HG02981 (cell line): ENCODE measurements at regions not wholly inside any gene's neighbourhood (a gene's known extent, or its start where the extent isn't known, plus 50 kb on each side); places are given as distances from the start of the nearest gene placed in this dataset.
"Not testable (repeated sequence)": the region's sequence is repeated elsewhere in the genome, so short reads cannot be mapped to it uniquely, and the experiment has no call there.

Source experiments
- ATAC-seq: cut with Tn5 transposase; IDR thresholded peaks from one replicate; pipeline ENCODE4 v1.9.1; 2021; ENCODE audit warnings: mild to moderate bottlenecking, moderate library complexity; ENCODE audit not compliant: unreplicated experiment

DNA sequence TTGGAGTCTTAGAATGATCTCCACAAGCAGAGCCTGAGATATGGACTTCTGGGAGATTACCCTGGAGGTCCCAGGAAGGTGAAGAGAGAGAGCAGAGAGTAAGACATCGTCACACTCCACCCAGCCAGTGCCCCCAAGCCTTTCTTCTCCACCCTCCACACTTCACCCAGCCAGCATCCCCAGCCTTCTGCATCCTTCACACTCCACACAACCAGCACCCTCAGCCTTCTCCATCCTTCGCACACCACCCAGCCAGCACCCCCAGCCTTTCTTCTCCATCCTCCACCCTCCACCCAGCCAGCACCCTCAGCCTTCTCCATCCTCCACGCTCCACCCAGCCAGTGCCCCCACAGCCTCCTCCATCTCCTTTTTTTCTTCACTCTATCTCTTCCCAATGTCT lies 603.9 kb upstream of the B3GAT1 start:
- ATAC-seq: no peak

DNA sequence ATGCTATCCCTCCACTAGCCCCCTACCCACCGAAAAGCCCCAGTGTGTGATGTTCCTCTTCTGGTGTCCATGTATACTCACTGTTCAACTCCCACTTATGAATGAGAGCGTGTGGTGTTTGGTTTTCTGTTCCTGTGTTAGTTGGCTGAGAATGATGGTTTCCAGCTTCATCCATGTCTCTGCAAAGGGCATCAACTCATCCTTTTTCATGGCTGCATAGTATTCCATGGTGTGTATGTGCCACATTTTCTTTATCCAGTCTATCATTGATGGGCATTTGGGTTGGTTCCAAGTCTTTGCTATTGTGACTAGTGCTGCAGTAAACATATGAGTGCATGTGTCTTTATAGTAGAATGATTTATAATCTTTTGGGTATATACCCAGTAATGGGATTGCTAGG lies 599.3 kb upstream of the B3GAT1 start:
- not testable (repeated sequence) for ATAC-seq

DNA sequence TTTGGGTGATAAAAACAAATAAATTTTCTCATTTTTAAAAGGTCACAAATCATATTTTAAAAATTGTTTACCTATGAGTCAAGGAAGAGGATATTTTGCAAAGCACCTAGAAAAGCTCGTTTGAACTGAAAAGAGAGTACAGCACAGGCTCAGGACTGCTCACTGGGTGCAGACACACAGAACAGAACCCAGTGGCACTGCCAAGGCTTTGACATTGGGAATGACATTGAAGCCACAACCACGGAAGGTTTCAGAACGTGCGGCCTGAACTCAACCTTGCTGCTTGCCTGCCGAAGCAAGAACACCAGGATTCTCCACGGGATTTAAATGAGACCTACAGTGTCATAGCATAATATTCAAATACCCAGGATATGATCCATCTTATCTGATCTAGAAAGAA lies 597.1 kb upstream of the B3GAT1 start:
- no peak for ATAC-seq

DNA sequence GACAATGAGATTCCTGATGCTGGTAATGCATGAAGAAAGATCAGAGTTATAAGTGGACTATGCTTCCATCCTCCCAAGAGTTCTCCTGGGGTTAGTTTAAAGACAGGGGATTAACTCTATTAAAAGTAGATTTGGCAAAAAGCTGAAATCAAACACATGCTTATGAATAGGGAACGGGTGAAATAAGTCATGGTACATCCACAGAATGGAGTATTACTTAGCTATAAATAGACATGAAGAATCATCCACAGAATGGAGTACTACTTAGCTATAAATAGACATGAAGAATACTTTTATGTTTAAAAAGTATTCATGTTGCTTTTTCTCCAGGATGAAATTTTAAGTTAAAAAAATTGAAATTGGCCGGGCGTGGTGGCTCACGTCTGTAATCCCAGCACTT lies 596.4 kb upstream of the B3GAT1 start:
- ATAC-seq: no peak

- ATAC-seq: no peak
Observed at GRCh38 chr11:135008001-135008405, 596.0 kb upstream of the B3GAT1 start.

DNA sequence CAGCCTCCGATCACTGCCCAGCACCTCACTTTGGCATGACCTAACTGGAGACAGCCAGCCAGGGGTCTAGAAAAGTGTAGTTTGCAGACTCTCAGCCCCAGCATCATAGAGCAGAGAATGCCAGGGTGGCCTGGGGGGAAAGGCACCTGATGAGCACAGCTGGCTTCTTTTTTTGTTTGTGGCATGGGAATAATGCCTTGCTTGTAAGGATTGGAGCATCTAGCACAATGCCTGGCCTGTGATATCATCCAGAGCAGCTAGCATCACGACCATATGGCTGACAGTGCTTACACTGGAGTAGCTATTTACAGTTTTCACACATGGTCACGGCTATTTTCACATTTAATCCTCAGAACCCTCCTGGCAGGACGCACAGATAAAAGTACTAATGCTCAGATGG lies 594.8 kb upstream of the B3GAT1 start:
- no peak for ATAC-seq

GRCh38 chr11:135004495-135004894 lies 592.5 kb upstream of the B3GAT1 start:
- ATAC-seq: no peak

DNA sequence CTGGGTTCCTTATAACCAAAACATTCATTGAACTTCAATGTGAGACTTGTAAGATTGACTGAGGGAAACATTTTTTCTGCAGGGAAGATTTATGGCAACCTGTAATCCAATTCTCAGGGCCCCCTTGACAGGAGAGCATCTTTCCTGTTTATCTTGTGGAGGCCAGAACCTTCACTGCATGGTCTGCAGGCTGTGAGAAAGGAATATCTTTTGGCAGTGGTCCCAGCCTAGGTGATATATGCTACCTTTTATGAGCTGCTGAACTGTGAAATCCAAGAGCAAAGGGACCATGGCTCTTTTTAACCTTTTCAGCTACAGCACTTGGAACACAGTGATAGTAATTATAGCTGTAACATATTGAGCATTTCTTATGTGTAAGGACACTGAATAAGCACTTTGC lies 590.2 kb upstream of the B3GAT1 start:
- ATAC-seq: no peak

- no peak for ATAC-seq
Observed at GRCh38 chr11:135001581-135001980, 589.5 kb upstream of the B3GAT1 start.

DNA sequence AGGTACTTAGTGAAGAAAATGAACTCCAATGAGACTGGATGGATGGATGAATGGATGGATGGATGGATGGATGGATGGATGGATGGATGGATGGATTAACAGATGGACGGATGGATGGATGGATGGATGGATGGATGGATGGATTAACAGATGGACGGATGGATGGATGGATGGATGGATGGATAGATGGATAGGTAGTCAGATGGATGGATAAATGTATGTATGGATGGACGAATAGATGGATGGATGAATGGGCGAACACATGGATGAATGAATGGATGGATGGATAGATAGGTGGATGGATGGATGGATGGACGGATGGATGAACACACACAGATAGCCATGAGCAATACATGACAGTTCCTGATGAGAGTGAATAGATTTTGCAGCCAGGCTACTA lies 589.0 kb upstream of the B3GAT1 start:
- not testable (repeated sequence) for ATAC-seq

DNA sequence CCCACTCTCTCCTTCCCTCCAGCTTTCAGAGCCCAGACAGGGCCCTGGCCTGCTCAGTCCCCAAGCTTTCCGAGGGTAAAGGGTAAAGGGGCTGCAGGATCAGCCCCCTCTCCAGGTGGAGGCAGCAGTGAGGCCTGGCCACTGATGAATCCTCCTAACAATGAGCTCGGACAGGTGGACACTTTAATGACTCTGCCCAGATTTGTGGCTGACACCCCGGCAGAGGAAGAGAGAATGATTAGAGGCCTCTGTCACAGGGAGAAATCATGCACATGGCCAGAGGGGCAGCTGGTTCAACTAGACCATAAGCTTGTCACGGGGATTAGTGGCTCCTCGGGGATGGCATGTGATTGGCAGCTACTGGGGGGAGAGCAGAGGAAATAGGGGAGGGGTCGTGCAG lies 587.5 kb upstream of the B3GAT1 start:
- ATAC-seq: no peak

DNA sequence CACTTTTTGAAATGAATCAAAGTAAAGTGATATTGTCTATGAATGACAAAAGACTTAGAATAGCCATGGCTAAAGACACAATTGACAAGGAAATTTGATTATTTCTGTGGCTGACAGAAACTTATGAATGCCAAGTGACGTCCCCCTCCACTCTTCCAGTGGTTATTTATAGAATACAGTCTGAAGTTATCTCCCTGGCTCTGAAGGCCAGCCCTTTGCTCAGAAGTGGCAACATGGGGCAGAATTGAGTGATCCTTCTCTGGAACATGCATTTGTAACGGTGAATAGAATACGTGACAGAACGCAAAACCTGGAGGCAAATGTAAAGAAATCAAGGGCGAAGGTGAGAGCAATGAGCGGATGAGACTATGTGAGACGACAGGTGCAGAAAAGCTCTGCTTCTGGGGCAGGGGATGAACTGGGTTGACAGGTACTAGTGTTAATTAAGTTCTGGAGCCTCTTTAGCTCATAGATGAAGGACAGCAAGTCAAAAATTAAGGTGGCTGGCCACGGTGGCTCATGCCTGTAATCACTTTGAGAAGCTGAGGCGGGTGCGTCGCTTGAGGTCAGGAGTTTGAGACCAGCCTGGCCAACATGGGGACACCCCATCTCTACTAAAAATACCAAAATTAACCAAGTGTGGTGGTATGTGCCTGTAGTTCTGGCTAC lies 585.7 kb upstream of the B3GAT1 start:
- no peak for ATAC-seq

- ATAC-seq: no peak
Observed at GRCh38 chr11:134995741-134996140, 583.7 kb upstream of the B3GAT1 start.

DNA sequence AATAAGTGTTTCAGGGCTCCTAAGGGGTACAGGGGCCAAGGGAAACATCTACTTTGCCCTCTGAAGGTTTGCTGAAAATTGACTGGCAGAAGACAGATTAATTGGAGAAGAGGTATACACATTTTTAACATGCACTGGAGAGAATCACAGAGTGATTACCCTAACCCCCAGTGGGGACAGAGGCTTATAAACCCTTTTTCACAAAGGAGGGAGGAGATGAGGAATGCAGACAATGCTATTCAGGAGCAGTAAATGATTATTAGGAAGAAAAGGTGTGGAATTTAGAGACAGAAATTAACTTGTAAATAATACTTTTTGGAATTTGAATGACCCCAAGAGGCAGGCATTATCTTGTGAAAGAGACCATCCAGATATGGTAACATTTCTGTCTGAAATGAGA lies 582.4 kb upstream of the B3GAT1 start:
- no peak for ATAC-seq

DNA sequence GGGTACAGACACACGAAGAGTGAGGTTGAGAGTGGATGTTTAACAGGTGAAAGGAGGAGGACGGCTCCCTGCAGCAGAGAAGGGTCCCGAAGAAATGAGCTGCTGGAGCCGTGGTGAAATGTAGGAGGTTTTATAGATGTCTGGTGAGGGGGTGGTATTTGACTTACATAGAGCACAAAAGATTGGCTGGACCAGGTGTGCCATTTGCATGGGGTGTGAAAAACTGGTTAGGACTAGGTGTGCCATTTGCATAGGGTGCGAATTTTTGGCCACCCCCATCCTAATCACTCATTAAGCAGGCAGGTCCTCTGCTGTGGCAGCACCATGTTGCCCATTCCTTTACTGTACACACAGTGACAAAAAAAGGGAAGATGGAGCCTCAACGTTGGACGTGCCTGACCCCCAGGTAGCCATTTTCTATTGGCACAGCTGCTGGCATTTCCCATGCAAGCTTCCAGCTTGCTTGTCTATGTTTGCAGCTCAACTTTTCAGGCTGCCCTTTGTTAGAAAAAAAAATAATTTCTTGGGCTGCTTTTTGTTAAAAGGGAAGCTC lies 581.7 kb upstream of the B3GAT1 start:
- ATAC-seq: no peak

DNA sequence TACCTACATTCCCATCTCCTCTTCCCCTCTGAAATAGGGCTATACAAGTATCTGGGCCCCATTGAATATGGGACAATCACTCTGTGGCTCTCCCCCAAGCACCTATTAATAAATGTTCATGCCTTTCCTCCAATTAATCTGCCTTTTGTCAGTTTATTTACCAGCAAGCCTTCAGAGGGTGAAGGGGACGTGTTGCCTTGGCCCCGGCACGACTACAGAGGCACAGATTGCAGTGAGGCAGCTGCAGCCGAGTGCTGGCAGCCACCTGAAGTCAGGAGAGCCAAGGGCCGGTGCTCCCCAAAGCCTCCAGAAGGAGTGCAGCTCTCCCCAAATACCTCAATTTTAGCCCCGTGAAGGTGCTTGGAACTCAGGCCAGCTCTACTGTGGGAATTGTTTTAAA lies 580.9 kb upstream of the B3GAT1 start:
- ATAC-seq: no peak

DNA sequence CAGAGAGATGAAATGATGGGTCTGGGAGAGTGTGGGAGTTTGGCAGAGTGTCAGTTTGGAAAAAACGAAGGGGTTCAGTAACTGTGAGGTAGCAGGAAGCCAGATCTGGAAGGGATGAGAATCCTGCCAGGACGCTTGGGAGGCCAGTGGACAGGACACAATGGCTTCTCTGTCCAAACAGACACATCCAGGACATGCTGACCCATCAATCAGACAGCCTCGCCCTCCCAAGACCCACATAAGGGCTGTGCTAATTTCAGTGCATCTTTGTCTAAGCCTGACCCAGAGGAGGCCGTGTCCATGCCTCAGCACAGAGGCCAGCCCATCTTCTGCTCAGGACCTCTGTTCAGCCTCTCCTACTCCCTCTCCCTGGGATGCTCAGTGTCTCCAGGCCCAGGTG lies 576.5 kb upstream of the B3GAT1 start:
- no peak for ATAC-seq

DNA sequence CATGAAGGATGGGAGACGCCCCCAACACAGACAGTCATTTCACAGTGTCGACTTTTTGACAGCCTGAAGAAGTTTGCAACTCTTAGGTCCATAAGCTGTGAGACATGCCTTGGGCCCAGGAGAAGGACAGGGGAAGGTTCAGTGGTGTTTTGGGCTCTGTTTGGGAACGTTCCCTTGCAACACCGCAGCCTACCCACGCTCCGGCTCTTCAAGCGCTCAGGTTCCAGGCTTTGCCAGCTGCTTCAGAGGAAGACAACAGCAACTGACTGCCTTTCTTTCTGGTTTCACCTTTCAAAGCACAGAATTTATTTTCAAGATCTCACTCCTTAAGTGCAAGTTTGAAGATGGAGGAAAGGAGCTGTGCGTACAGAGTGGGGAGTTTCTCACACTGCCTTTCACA lies 575.8 kb upstream of the B3GAT1 start:
- ATAC-seq: no peak

- no peak for ATAC-seq
Observed at GRCh38 chr11:134987223-134987768, 575.3 kb upstream of the B3GAT1 start.

GRCh38 chr11:134984421-134984820 lies 572.4 kb upstream of the B3GAT1 start:
- no peak for ATAC-seq

DNA sequence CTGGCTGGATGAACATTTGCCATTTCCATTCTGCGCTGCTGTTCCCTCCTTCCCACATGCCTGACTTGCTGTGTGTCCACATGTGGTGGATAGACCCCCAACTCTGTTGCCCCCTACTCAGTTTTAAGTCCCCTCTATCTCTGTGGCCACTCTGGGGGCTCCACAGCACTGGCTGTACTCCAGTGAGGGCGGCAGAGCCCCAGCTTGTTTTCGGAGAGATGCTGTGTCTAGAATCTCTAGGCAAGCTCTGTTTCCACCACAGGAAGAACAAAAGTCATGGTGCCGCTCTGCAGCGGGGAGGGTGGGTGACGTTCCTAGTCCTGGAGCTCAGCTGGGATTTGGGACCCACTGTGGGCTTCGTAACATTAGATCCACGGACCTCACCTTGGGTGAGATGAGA lies 570.4 kb upstream of the B3GAT1 start:
- not testable (repeated sequence) for ATAC-seq

DNA sequence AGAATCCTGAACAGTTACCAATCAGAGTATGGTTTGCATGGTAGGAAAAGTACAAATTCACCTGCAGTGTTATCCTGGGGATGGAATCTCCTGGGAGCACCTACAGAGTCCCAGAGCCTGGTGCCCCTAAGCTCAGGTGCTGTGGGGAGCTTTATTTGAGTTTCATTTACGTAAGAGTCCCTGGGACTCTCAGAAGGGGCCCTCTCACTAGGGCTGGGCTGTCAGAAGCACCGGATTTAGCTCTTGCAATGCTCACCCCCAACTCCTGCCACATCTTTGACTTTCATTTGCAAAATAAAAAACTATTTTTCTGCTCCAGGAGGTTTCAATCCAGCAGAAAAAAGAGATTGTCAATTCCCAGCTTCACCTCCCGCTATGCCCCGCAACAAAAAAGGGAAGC lies 569.8 kb upstream of the B3GAT1 start:
- no peak for ATAC-seq
